H9 (cell line): ENCODE measurements at regions not wholly inside any gene's neighbourhood (a gene's known extent, or its start where the extent isn't known, plus 50 kb on each side); places are given as distances from the start of the nearest gene placed in this dataset.

Experiments
- DNase-seq: peaks from one replicate; pipeline ENCODE4 v3.0.0-alpha.2; 2017
- H2AFZ ChIP-seq: one replicate; pipeline ENCODE4 v1.6.1; 2013; ENCODE audit warnings: mild to moderate bottlenecking, low read length, control low read depth, moderate library complexity
- H2AK5ac ChIP-seq: 2 replicates; pipeline ENCODE4 v1.6.1; 2013; ENCODE audit warnings: low read length, control low read depth, mixed read lengths; ENCODE audit not compliant: insufficient read length
- H2BK120ac ChIP-seq: one replicate; pipeline ENCODE4 v1.6.1; 2013; ENCODE audit warnings: low read depth, mild to moderate bottlenecking, low read length, control low read depth, inconsistent platforms; ENCODE audit not compliant: poor library complexity, severe bottlenecking
- H2BK12ac ChIP-seq: 2 replicates; pipeline ENCODE4 v1.6.1; 2013; ENCODE audit warnings: low read length, control low read depth, mixed read lengths, low read depth; ENCODE audit not compliant: insufficient read length
- H2BK15ac ChIP-seq: 2 replicates; pipeline ENCODE4 v1.6.1; 2013; ENCODE audit warnings: low read depth, low read length, control low read depth
- H2BK20ac ChIP-seq: one replicate; pipeline ENCODE4 v1.6.1; 2013; ENCODE audit warnings: low read depth, mild to moderate bottlenecking, low read length, control low read depth, inconsistent platforms; ENCODE audit not compliant: poor library complexity, severe bottlenecking
- H2BK5ac ChIP-seq: 2 replicates; pipeline ENCODE4 v1.6.1; 2013; ENCODE audit warnings: low read length, control low read depth, mixed read lengths; ENCODE audit not compliant: insufficient read length
- H3K14ac ChIP-seq: 2 replicates; pipeline ENCODE4 v1.6.1; 2013; ENCODE audit warnings: low read length, control low read depth; ENCODE audit not compliant: insufficient read depth
- H3K18ac ChIP-seq: 2 replicates; pipeline ENCODE4 v1.6.1; 2013; ENCODE audit warnings: low read depth, mild to moderate bottlenecking, mixed read lengths, low read length, control low read depth; ENCODE audit not compliant: insufficient read length
- H3K23ac ChIP-seq: 2 replicates; pipeline ENCODE4 v1.6.1; 2013; ENCODE audit warnings: low read length, control low read depth, mixed read lengths, low read depth; ENCODE audit not compliant: insufficient read length
- H3K23me2 ChIP-seq: 2 replicates; pipeline ENCODE4 v1.6.1; 2013; ENCODE audit warnings: low read depth, mild to moderate bottlenecking, mixed read lengths, low read length, control low read depth; ENCODE audit not compliant: insufficient read length, poor library complexity, severe bottlenecking
- H3K27ac ChIP-seq: 2 replicates; pipeline ENCODE4 v1.5.1; 2013; ENCODE audit warnings: low read length, control low read depth, mixed read lengths, low read depth; ENCODE audit not compliant: insufficient read length
- H3K27me3 ChIP-seq: 2 replicates; pipeline ENCODE4 v1.6.1; 2013; ENCODE audit warnings: low read length, control low read depth, inconsistent platforms; ENCODE audit not compliant: insufficient read depth
- H3K4ac ChIP-seq: 2 replicates; pipeline ENCODE4 v1.6.1; 2013; ENCODE audit warnings: low read depth, mild to moderate bottlenecking, control low read depth, inconsistent platforms, low read length, moderate library complexity
- H3K4me1 ChIP-seq: 2 replicates; pipeline ENCODE4 v1.6.1; 2013; ENCODE audit warnings: low read length, control low read depth, inconsistent platforms; ENCODE audit not compliant: insufficient read depth
- H3K4me2 ChIP-seq: 2 replicates; pipeline ENCODE4 v1.6.1; 2013; ENCODE audit warnings: low read length, control low read depth, mixed read lengths; ENCODE audit not compliant: insufficient read length, insufficient read depth
- H3K56ac ChIP-seq: 2 replicates; pipeline ENCODE4 v1.6.1; 2013; ENCODE audit warnings: low read depth, mild to moderate bottlenecking, mixed read lengths, low read length, control low read depth; ENCODE audit not compliant: insufficient read length
- H3K79me1 ChIP-seq: 2 replicates; pipeline ENCODE4 v1.6.1; 2013; ENCODE audit warnings: low read depth, mild to moderate bottlenecking, moderate library complexity, low read length, control low read depth, inconsistent platforms; ENCODE audit not compliant: insufficient read depth, poor library complexity, severe bottlenecking
- H3K79me2 ChIP-seq: 2 replicates; pipeline ENCODE4 v1.6.1; 2013; ENCODE audit warnings: low read length, control low read depth, inconsistent platforms; ENCODE audit not compliant: insufficient read depth
- H3K9ac ChIP-seq: 2 replicates; pipeline ENCODE4 v1.6.1; 2013; ENCODE audit warnings: low read length, control low read depth, mixed read lengths; ENCODE audit not compliant: insufficient read length; ENCODE audit errors: extremely low read depth
- H3K9me3 ChIP-seq: one replicate; pipeline ENCODE4 v1.6.1; 2013; ENCODE audit warnings: low read depth, low read length, inconsistent platforms; ENCODE audit not compliant: control insufficient read depth
- H3T11ph ChIP-seq: one replicate; pipeline ENCODE4 v1.6.1; 2013; ENCODE audit warnings: mild to moderate bottlenecking, low read length, control low read depth, inconsistent platforms
- H4K20me1 ChIP-seq: one replicate; pipeline ENCODE4 v1.6.1; 2013; ENCODE audit not compliant: control insufficient read depth, insufficient read length, insufficient read depth
- H4K5ac ChIP-seq: 2 replicates; pipeline ENCODE4 v1.6.1; 2013; ENCODE audit warnings: low read depth, mild to moderate bottlenecking, mixed read lengths, low read length, control low read depth; ENCODE audit not compliant: insufficient read length
- H4K8ac ChIP-seq: replicated peaks from 2 replicates; pipeline ENCODE4 v1.6.1; 2013; ENCODE audit warnings: low read length, control low read depth, mixed read lengths, low read depth; ENCODE audit not compliant: insufficient read length
- H4K91ac ChIP-seq: 2 replicates; pipeline ENCODE4 v1.6.1; 2013; ENCODE audit warnings: low read depth, mild to moderate bottlenecking, moderate library complexity, mixed read lengths, low read length, control low read depth; ENCODE audit not compliant: insufficient read length
- H3K27ac Mint-ChIP-seq, 3 experiments: 2 replicates in 2 of 3; 3 replicates in 1 of 3; pipeline ENCODE4 v1.8.0; 2020 to 2021; ENCODE audit warnings: mixed read lengths in 3 of 3, mild to moderate bottlenecking in 1 of 3, moderate library complexity in 1 of 3
- H3K27me3 Mint-ChIP-seq: 2 replicates; pipeline ENCODE4 v1.8.0; 2021; ENCODE audit warnings: low read depth, mild to moderate bottlenecking, moderate library complexity, mixed read lengths
- H3K36me3 Mint-ChIP-seq, 3 experiments: 2 replicates in 2 of 3; 3 replicates in 1 of 3; pipeline ENCODE4 v1.8.0; 2020 to 2021; ENCODE audit warnings: low read depth in 3 of 3, mixed read lengths in 3 of 3; ENCODE audit not compliant: insufficient read depth in 1 of 3
- H3K4me1 Mint-ChIP-seq, 2 experiments: 2 replicates each; pipeline ENCODE4 v1.8.0; 2020; ENCODE audit warnings: mixed read lengths in 2 of 2
- H3K4me3 Mint-ChIP-seq, 2 experiments: 2 replicates in 1 of 2; 3 replicates in 1 of 2; pipeline ENCODE4 v1.8.0; 2020 to 2021; ENCODE audit warnings: mild to moderate bottlenecking in 2 of 2, mixed read lengths in 2 of 2, moderate library complexity in 1 of 2
- H3K9me3 Mint-ChIP-seq, 2 experiments: 2 replicates in 1 of 2; 3 replicates in 1 of 2; pipeline ENCODE4 v1.8.0; 2020; ENCODE audit warnings: mild to moderate bottlenecking in 2 of 2, mixed read lengths in 2 of 2, moderate library complexity in 1 of 2
- WGBS: extraction: QIAGEN DNeasy Blood & Tissue Kit; methylation state at CpG from one replicate; pipeline ENCODE4 v1.1.7; 2013; ENCODE audit warnings: missing lambda C conversion rate, low lambda C conversion rate, mixed read lengths; ENCODE audit not compliant: insufficient read length; ENCODE audit errors: extremely low coverage; 5-methylcytosine and 5-hydroxymethylcytosine counted together
- TF ChIP-seq, protein P1 (sequence below): fragments of 200-600 bp; sonication (generic); conservative IDR thresholded peaks from 3 replicates; pipeline ENCODE4 v1.8.0; 2021; ENCODE audit warnings: antibody characterized with exemption, mild to moderate bottlenecking

GRCh38 chrX:21168401-21169160 lies 205.6 kb upstream of the CNKSR2 start:
- H3K4me3 Mint-ChIP-seq: no peak overlapping the region
- H3K4ac ChIP-seq: no peak overlapping the region
- H3K27me3 ChIP-seq: no peaks in the 10 kb centered on the region
- H4K20me1 ChIP-seq: no peaks in the 10 kb centered on the region
- no peak overlapping the region for H3K18ac ChIP-seq
- H4K8ac ChIP-seq: no peak overlapping the region
- no peak overlapping the region for H3K14ac ChIP-seq
- H3T11ph ChIP-seq: no peak overlapping the region
- no peak overlapping the region for H3K56ac ChIP-seq
- no peak overlapping the region for H2BK120ac ChIP-seq
- H3K23ac ChIP-seq: no peak overlapping the region
- no peak overlapping the region for H2BK5ac ChIP-seq
- H3K79me2 ChIP-seq: no peaks in the 10 kb centered on the region
- no peak overlapping the region for H2BK15ac ChIP-seq
- no peaks in the 10 kb centered on the region for H3K4me1 ChIP-seq
- H4K5ac ChIP-seq: no peak overlapping the region
- H3K4me2 ChIP-seq: no peak overlapping the region
- no peak overlapping the region for H3K9ac ChIP-seq
- H3K4me1 Mint-ChIP-seq: peaks cover 8 to 10% of the 10 kb centered on the region in 2 experiments
- no peaks in the 10 kb centered on the region for H3K27me3 Mint-ChIP-seq
- no peak for DNase-seq
- H3K23me2 ChIP-seq: no peaks in the 10 kb centered on the region
- H2AFZ ChIP-seq: no peak overlapping the region
- WGBS: no CpG with 5 or more reads among the region's 2 CpGs
- TF ChIP-seq, protein P1, sequence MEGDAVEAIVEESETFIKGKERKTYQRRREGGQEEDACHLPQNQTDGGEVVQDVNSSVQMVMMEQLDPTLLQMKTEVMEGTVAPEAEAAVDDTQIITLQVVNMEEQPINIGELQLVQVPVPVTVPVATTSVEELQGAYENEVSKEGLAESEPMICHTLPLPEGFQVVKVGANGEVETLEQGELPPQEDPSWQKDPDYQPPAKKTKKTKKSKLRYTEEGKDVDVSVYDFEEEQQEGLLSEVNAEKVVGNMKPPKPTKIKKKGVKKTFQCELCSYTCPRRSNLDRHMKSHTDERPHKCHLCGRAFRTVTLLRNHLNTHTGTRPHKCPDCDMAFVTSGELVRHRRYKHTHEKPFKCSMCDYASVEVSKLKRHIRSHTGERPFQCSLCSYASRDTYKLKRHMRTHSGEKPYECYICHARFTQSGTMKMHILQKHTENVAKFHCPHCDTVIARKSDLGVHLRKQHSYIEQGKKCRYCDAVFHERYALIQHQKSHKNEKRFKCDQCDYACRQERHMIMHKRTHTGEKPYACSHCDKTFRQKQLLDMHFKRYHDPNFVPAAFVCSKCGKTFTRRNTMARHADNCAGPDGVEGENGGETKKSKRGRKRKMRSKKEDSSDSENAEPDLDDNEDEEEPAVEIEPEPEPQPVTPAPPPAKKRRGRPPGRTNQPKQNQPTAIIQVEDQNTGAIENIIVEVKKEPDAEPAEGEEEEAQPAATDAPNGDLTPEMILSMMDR: no peak
- no peak overlapping the region for H4K91ac ChIP-seq
- H3K27ac Mint-ChIP-seq: no peak overlapping the region
- no peaks in the 10 kb centered on the region for H3K79me1 ChIP-seq
- peaks cover 0 to 3% (median 0%) of the 10 kb centered on the region in 3 experiments; a peak in 1 of 7 replicates for H3K36me3 Mint-ChIP-seq
- H2BK12ac ChIP-seq: no peak overlapping the region
- H3K9me3 ChIP-seq: peaks cover 7% of the 10 kb centered on the region
- peaks cover 0 to 17% of the 10 kb centered on the region in 2 experiments; a peak in 3 of 5 replicates for H3K9me3 Mint-ChIP-seq
- H2AK5ac ChIP-seq: no peak overlapping the region
- H3K27ac ChIP-seq: no peak overlapping the region
- no peak overlapping the region for H2BK20ac ChIP-seq
